ENCODE measurements at regions not wholly inside any gene's neighbourhood (a gene's known extent, or its start where the extent isn't known, plus 50 kb on each side); places are given as distances from the start of the nearest gene placed in this dataset.

DNA sequence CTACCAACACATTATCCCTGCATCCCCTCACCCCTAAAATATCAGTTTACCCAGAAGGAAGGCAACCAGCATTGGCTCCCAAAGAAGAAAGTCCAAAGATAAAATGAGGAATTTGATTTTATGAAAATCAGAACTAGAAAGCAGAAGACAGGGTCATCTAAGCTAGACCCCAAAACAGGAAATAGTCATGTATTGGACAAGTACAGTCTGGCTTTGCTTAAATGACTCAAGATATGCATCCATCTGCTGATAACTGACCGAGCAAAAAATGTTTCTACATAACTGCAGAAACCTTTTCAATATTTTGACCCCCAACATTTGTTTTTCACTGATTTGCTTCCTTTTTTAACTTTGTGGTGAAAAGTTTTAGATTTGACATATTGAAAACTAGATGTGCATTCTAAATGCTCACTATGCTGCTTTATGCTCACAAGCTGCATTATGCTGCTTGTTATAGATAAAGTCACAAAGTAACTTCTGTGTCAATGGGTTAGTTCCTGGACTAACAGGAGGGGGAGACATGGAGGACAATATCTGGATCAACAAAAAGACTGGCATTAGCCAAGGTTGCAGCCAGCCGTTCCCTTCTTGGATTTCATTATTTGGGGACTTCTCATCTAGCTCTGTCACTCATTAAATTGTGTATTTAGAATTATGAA lies 227.0 kb downstream of the INHBA start:
- TF ChIP-seq, protein P1, sequence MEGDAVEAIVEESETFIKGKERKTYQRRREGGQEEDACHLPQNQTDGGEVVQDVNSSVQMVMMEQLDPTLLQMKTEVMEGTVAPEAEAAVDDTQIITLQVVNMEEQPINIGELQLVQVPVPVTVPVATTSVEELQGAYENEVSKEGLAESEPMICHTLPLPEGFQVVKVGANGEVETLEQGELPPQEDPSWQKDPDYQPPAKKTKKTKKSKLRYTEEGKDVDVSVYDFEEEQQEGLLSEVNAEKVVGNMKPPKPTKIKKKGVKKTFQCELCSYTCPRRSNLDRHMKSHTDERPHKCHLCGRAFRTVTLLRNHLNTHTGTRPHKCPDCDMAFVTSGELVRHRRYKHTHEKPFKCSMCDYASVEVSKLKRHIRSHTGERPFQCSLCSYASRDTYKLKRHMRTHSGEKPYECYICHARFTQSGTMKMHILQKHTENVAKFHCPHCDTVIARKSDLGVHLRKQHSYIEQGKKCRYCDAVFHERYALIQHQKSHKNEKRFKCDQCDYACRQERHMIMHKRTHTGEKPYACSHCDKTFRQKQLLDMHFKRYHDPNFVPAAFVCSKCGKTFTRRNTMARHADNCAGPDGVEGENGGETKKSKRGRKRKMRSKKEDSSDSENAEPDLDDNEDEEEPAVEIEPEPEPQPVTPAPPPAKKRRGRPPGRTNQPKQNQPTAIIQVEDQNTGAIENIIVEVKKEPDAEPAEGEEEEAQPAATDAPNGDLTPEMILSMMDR (IDR thresholded peaks at IDR 0.05), result no peak
- TF ChIP-seq EZH2 (IDR thresholded peaks at IDR 0.05), result no peak

Measured in neural progenitor cell (in vitro differentiated cells).